Keratinocyte (primary cell): ENCODE measurements at regions not wholly inside any gene's neighbourhood (a gene's known extent, or its start where the extent isn't known, plus 50 kb on each side); places are given as distances from the start of the nearest gene placed in this dataset.

Experiments
- EZH2 ChIP-seq: IDR thresholded peaks from one replicate; pipeline ENCODE4 v1.6.1; 2012; ENCODE audit warnings: inconsistent platforms, mild to moderate bottlenecking, low read length, moderate library complexity
- TF ChIP-seq, protein P1 (sequence below), 3 experiments: IDR thresholded peaks in 1 of 3; conservative IDR thresholded peaks in 1 of 3; optimal IDR thresholded peaks in 1 of 3; 2 replicates in 2 of 3; 3 replicates in 1 of 3; pipeline versions ENCODE3 to v1.5.1; 2011; ENCODE audit warnings: low read length in 3 of 3, mild to moderate bottlenecking in 3 of 3, moderate library complexity in 2 of 3, control low read depth in 1 of 3, inconsistent platforms in 1 of 3; ENCODE audit not compliant: insufficient read depth in 2 of 3; ENCODE audit errors: extremely low read depth in 1 of 3

DNA sequence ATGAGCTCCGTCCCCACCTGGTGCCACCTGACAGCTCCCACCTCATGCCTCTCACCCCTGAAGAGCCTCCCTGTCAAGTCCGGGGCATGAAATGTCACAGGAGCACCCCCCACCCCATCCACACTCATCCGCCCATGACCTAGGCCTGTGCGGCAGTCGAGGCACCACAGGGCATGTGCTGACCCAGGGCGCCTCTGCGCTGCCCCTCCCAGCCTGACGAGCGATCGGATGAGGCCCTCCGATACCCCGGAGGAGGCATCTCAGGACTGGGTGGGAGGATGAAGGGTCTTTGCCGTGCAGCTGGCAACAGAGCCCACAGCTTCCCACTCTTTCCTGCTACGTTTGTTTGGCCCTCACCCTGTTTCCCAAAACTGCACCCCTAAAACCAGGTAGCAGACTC is 184.4 kb upstream of the TCERG1L start:
- TF ChIP-seq, protein P1, sequence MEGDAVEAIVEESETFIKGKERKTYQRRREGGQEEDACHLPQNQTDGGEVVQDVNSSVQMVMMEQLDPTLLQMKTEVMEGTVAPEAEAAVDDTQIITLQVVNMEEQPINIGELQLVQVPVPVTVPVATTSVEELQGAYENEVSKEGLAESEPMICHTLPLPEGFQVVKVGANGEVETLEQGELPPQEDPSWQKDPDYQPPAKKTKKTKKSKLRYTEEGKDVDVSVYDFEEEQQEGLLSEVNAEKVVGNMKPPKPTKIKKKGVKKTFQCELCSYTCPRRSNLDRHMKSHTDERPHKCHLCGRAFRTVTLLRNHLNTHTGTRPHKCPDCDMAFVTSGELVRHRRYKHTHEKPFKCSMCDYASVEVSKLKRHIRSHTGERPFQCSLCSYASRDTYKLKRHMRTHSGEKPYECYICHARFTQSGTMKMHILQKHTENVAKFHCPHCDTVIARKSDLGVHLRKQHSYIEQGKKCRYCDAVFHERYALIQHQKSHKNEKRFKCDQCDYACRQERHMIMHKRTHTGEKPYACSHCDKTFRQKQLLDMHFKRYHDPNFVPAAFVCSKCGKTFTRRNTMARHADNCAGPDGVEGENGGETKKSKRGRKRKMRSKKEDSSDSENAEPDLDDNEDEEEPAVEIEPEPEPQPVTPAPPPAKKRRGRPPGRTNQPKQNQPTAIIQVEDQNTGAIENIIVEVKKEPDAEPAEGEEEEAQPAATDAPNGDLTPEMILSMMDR (optimal IDR thresholded peaks at IDR 0.05 in 1 of 3, IDR thresholded peaks at IDR 0.05 in 1 of 3, conservative IDR thresholded peaks at IDR 0.05 in 1 of 3; ENCODE audit: extremely low read depth in 1 of 3, insufficient read depth in 2 of 3, low read length in 3 of 3): no peak
- no peak for TF ChIP-seq EZH2
